K562 (cell line): ENCODE measurements at regions not wholly inside any gene's neighbourhood (a gene's known extent, or its start where the extent isn't known, plus 50 kb on each side); places are given as distances from the start of the nearest gene placed in this dataset.

Source experiments
- ATAC-seq: fragments of 200-7000 bp; cut with Tn5 transposase; 3 replicates; pipeline ENCODE4 v1.9.1; 2020; ENCODE audit warnings: moderate library complexity
- BruUV-seq: library from RNA; stranded (reverse); fragments of 400-500 nt; replicated peaks from 2 replicates; lab custom pipeline; 2021; lab: Mats Ljungman, UMichigan
- CTCF ChIA-PET: fragments of 300-600 bp; formaldehyde crosslinking; extraction: SDS; loops from one replicate; lab custom pipeline; 2021; ENCODE audit warnings: low intra/inter-chr PET ratio; lab: Yijun Ruan, JAX
- POLR2A ChIA-PET: fragments of 300-600, 350-650 bp; sonication (Branson Sonifier 250); formaldehyde crosslinking; extraction: SDS; loops from one replicate; lab custom pipeline; 2021; ENCODE audit warnings: antibody characterized with exemption, inconsistent platforms; lab: Yijun Ruan, JAX
- DNase-seq, 4 experiments: peaks; one replicate each; pipeline versions ENCODE4 v3.0.0 to v3.0.0-alpha.2; 2011 to 2018; ENCODE audit warnings: low spot score in 3 of 4, mixed read lengths in 3 of 4; ENCODE audit errors: extremely low read depth in 1 of 4
- FAIRE-seq: peaks from 2 replicates; lab custom pipeline; 2011; peaks lifted over from hg19 to GRCh38; lab: Jason Lieb, UNC
- H2AFZ ChIP-seq: 2 replicates; pipeline ENCODE4 v1.6.0; 2011; ENCODE audit warnings: low read depth, low read length, control low read depth, inconsistent platforms
- H3K27ac ChIP-seq: fragments of 200-600 bp; 3 replicates; pipeline ENCODE4 v1.8.0; 2011; ENCODE audit warnings: low read depth, mild to moderate bottlenecking, control low read depth, inconsistent platforms, low read length, moderate library complexity, mixed read lengths; ENCODE audit errors: extremely low read depth
- H3K27me3 ChIP-seq, 2 experiments: fragments of 300-600 bp in 1 of 2; 2 replicates in 1 of 2; 3 replicates in 1 of 2; pipeline versions ENCODE4 v1.6.0 to v1.8.0; 2011; ENCODE audit warnings: inconsistent platforms in 2 of 2, low read length in 2 of 2, mild to moderate bottlenecking in 1 of 2, mixed read lengths in 1 of 2, moderate library complexity in 1 of 2; ENCODE audit not compliant: control insufficient read depth in 2 of 2, insufficient read depth in 2 of 2
- H3K36me3 ChIP-seq: fragments of 300-600 bp; 3 replicates; pipeline ENCODE4 v1.8.0; 2011; ENCODE audit warnings: mild to moderate bottlenecking, low read length, inconsistent platforms; ENCODE audit not compliant: control insufficient read depth, insufficient read depth
- H3K4me1 ChIP-seq, 2 experiments: fragments of 200-600 bp in 1 of 2; replicated peaks in 1 of 2; 2 replicates in 1 of 2; 3 replicates in 1 of 2; pipeline versions ENCODE4 v1.5.1 to v1.8.0; 2011; ENCODE audit warnings: inconsistent platforms in 2 of 2, low read length in 2 of 2, mild to moderate bottlenecking in 1 of 2, mixed read lengths in 1 of 2, moderate library complexity in 1 of 2; ENCODE audit not compliant: control insufficient read depth in 2 of 2, insufficient read depth in 2 of 2
- H3K4me2 ChIP-seq: 2 replicates; pipeline ENCODE4 v1.6.1; 2011; ENCODE audit warnings: low read length, control low read depth, inconsistent platforms, mixed read lengths; ENCODE audit not compliant: insufficient read depth
- H3K4me3 ChIP-seq: fragments of 200-600 bp; sonication (generic), shearing (Covaris generic); 2 replicates; pipeline ENCODE4 v1.5.1; 2016; ENCODE audit warnings: control low read depth, inconsistent platforms
- H3K79me2 ChIP-seq: fragments of 200-600 bp; 3 replicates; pipeline ENCODE4 v1.8.0; 2011; ENCODE audit warnings: low read length, inconsistent platforms; ENCODE audit not compliant: control insufficient read depth, insufficient read depth
- H3K9ac ChIP-seq, 2 experiments: 2 replicates each; pipeline versions ENCODE4 v1.6.0 to v1.6.1; 2011; ENCODE audit warnings: low read depth in 2 of 2, low read length in 2 of 2, control low read depth in 1 of 2, inconsistent platforms in 1 of 2, mild to moderate bottlenecking in 1 of 2, mixed read lengths in 1 of 2; ENCODE audit not compliant: insufficient read depth in 1 of 2
- H3K9me1 ChIP-seq: one replicate; pipeline ENCODE4 v1.6.0; 2011; ENCODE audit warnings: inconsistent platforms, mild to moderate bottlenecking, low read length, moderate library complexity; ENCODE audit not compliant: control insufficient read depth, insufficient read depth
- H3K9me3 ChIP-seq: replicated peaks from 2 replicates; pipeline ENCODE4 v1.5.1; 2011; ENCODE audit warnings: low read depth, low read length, inconsistent platforms; ENCODE audit not compliant: control insufficient read depth, insufficient read depth
- H4K20me1 ChIP-seq: replicated peaks from 2 replicates; pipeline ENCODE4 v1.6.1; 2011; ENCODE audit warnings: low read length, inconsistent platforms, mixed read lengths; ENCODE audit not compliant: control insufficient read depth, insufficient read depth
- DLX4 ChIP-seq: fragments of 250-450 bp; sonication (Bioruptor Pico); IDR thresholded peaks from 2 replicates; pipeline ENCODE4 v1.6.1; 2021; ENCODE audit warnings: mild to moderate bottlenecking
- FUS ChIP-seq: fragments of 200-400 bp; formaldehyde crosslinking; optimal IDR thresholded peaks from 2 replicates; pipeline ENCODE3; 2017; ENCODE audit warnings: low read depth, low read length
- KDM1A ChIP-seq, 2 experiments: fragments of 450-650 bp; IDR thresholded peaks; 2 replicates each; pipeline ENCODE4 v1.6.1; 2016; ENCODE audit warnings: mild to moderate bottlenecking in 2 of 2
- WGBS: fragments of 100-300 bp; shearing (Covaris generic); methylation state at CpG from one replicate; pipeline ENCODE4 v1.1.6; 2016; ENCODE audit warnings: low coverage, mixed read lengths; ENCODE audit not compliant: insufficient coverage; ENCODE audit errors: missing lambda C conversion rate; 5-methylcytosine and 5-hydroxymethylcytosine counted together
- in situ Hi-C: fragments of 300-500 bp; cut with MboI; formaldehyde crosslinking; loops from 4 replicates; pipeline ENCODE4 v1.15.0; 2018; ENCODE audit warnings: inconsistent platforms, mixed read lengths
- intact Hi-C: fragments of 100-400 bp; cut with micrococcal nuclease; formaldehyde crosslinking; loops from 2 replicates; pipeline ENCODE4 v1.14.2; 2022
- TF ChIP-seq, protein P1 (sequence below), 2 experiments: fragments of 450-650 bp; formaldehyde crosslinking in 1 of 2; IDR thresholded peaks; 2 replicates each; pipeline versions ENCODE4 v1.4.0 to v1.6.1; 2014 to 2020; ENCODE audit warnings: mild to moderate bottlenecking in 2 of 2, borderline replicate concordance in 1 of 2, low read depth in 1 of 2

- intact Hi-C loops = loop anchor here (5.0 kb wide), 1 partner anchor 97 kb away; the partner anchor contains the start of gene LYRM9
- Histone ChIP-seq H3K4me1 (peaks cover 35 to 57% of the 10 kb centered on the region in 2 experiments), H3K4me3 (no peak overlapping the region), H2AFZ (no peak overlapping the region), H3K27me3 (no peaks in the 10 kb centered on the region), H3K79me2 (no peaks in the 10 kb centered on the region), H3K9me1 (no peaks in the 10 kb centered on the region), H3K4me2 (no peak overlapping the region), H4K20me1 (no peaks in the 10 kb centered on the region), H3K9ac (no peak overlapping the region), H3K36me3 (no peaks in the 10 kb centered on the region), H3K9me3 (no peaks in the 10 kb centered on the region), H3K27ac (no peak overlapping the region)
- FAIRE-seq (no peak), ATAC-seq (no peak), DNase-seq (no peak)
- no peak for TF ChIP-seq DLX4 (CRISPR knock-in tag)
- TF ChIP-seq, protein P1, sequence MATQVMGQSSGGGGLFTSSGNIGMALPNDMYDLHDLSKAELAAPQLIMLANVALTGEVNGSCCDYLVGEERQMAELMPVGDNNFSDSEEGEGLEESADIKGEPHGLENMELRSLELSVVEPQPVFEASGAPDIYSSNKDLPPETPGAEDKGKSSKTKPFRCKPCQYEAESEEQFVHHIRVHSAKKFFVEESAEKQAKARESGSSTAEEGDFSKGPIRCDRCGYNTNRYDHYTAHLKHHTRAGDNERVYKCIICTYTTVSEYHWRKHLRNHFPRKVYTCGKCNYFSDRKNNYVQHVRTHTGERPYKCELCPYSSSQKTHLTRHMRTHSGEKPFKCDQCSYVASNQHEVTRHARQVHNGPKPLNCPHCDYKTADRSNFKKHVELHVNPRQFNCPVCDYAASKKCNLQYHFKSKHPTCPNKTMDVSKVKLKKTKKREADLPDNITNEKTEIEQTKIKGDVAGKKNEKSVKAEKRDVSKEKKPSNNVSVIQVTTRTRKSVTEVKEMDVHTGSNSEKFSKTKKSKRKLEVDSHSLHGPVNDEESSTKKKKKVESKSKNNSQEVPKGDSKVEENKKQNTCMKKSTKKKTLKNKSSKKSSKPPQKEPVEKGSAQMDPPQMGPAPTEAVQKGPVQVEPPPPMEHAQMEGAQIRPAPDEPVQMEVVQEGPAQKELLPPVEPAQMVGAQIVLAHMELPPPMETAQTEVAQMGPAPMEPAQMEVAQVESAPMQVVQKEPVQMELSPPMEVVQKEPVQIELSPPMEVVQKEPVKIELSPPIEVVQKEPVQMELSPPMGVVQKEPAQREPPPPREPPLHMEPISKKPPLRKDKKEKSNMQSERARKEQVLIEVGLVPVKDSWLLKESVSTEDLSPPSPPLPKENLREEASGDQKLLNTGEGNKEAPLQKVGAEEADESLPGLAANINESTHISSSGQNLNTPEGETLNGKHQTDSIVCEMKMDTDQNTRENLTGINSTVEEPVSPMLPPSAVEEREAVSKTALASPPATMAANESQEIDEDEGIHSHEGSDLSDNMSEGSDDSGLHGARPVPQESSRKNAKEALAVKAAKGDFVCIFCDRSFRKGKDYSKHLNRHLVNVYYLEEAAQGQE (IDR thresholded peaks at IDR 0.05; ENCODE audit: borderline replicate concordance) = no peak
- TF ChIP-seq, protein P1 (CRISPR knock-in tag; IDR thresholded peaks at IDR 0.05; ENCODE audit: low read depth) = no peak
- TF ChIP-seq FUS = no peak
- TF ChIP-seq KDM1A (IDR thresholded peaks at IDR 0.05) = peak in 1 of 2 experiments; percentile 24; a peak in 1 of 4 replicates
- in situ Hi-C loops = no loop called here
- CTCF ChIA-PET = no interaction called here
- no TSS peak for BruUV-seq
- WGBS = 86% methylated on average over 3 of the region's 3 CpGs
- POLR2A ChIA-PET = interaction anchor here (0.7 kb wide), 1 partner anchor 11 kb away, joined by 4 read pairs; no protein-coding TSS in a partner anchor
Measured at GRCh38 chr17:27989046-27989445, 53.4 kb upstream of the NLK start.
